ENCODE measurements at regions not wholly inside any gene's neighbourhood (a gene's known extent, or its start where the extent isn't known, plus 50 kb on each side); places are given as distances from the start of the nearest gene placed in this dataset.
"Not testable (repeated sequence)": the region's sequence is repeated elsewhere in the genome, so short reads cannot be mapped to it uniquely, and the experiment has no call there.

GRCh38 chr4:144861471-144861870 lies 215.5 kb downstream of the HHIP start:
- Mint-ChIP-seq H3K4me1 (ENCODE audit: low read depth) (no peaks in the 10 kb centered on the region), H3K36me3 (ENCODE audit: low read depth) (no peaks in the 10 kb centered on the region), H3K4me3 (no peak overlapping the region), H3K27me3 (ENCODE audit: low read depth) (no peaks in the 10 kb centered on the region), H3K27ac (no peak overlapping the region), H3K9me3 (ENCODE audit: insufficient read depth) (peaks cover 14% of the 10 kb centered on the region)
- ATAC-seq: no peak
- ChIA-PET POLR2A (no interaction called here), CTCF (no interaction called here)
- no peak for DNase-seq

GRCh38 chr4:144862210-144862609 lies 216.3 kb downstream of the HHIP start:
- H3K4me1 Mint-ChIP-seq (ENCODE audit: low read depth): no peaks in the 10 kb centered on the region
- H3K27ac Mint-ChIP-seq: no peak overlapping the region
- ChIA-PET CTCF (no interaction called here), POLR2A (no interaction called here)
- H3K27me3 Mint-ChIP-seq (ENCODE audit: low read depth): no peaks in the 10 kb centered on the region
- peaks cover 17% of the 10 kb centered on the region for H3K9me3 Mint-ChIP-seq (ENCODE audit: insufficient read depth)
- DNase-seq (no peak), ATAC-seq (no peak)
- H3K4me3 Mint-ChIP-seq: no peak overlapping the region
- no peaks in the 10 kb centered on the region for H3K36me3 Mint-ChIP-seq (ENCODE audit: low read depth)

GRCh38 chr4:144864891-144865290 lies 218.9 kb downstream of the HHIP start:
- ATAC-seq; CTCF ChIA-PET; H3K27me3 Mint-ChIP-seq (ENCODE audit: low read depth); H3K36me3 Mint-ChIP-seq (ENCODE audit: low read depth); H3K4me3 Mint-ChIP-seq; DNase-seq; POLR2A ChIA-PET; H3K4me1 Mint-ChIP-seq (ENCODE audit: low read depth); H3K27ac Mint-ChIP-seq: not testable (repeated sequence)
- peaks cover 12% of the 10 kb centered on the region for H3K9me3 Mint-ChIP-seq (ENCODE audit: insufficient read depth)

GRCh38 chr4:144868309-144868708 lies 222.4 kb downstream of the HHIP start:
- Mint-ChIP-seq H3K27me3 (ENCODE audit: low read depth) (no peaks in the 10 kb centered on the region), H3K4me3 (no peak overlapping the region), H3K27ac (no peak overlapping the region), H3K4me1 (ENCODE audit: low read depth) (no peaks in the 10 kb centered on the region), H3K36me3 (ENCODE audit: low read depth) (no peaks in the 10 kb centered on the region), H3K9me3 (ENCODE audit: insufficient read depth) (peaks cover 5% of the 10 kb centered on the region)
- CTCF ChIA-PET: no interaction called here
- ATAC-seq (no peak), DNase-seq (no peak)
- POLR2A ChIA-PET: no interaction called here

- no peak for DNase-seq
- Mint-ChIP-seq H3K4me1 (ENCODE audit: low read depth) (no peaks in the 10 kb centered on the region), H3K36me3 (ENCODE audit: low read depth) (no peaks in the 10 kb centered on the region), H3K4me3 (no peak overlapping the region), H3K27ac (no peak overlapping the region), H3K9me3 (ENCODE audit: insufficient read depth) (no peaks in the 10 kb centered on the region), H3K27me3 (ENCODE audit: low read depth) (no peaks in the 10 kb centered on the region)
- ATAC-seq: no peak
- CTCF ChIA-PET: no interaction called here
- POLR2A ChIA-PET: no interaction called here
These were observed 225.3 kb downstream of the ANAPC10 start for GRCh38 chr4:144872508-144873225.

- H3K27ac Mint-ChIP-seq: no peak overlapping the region
- H3K4me3 Mint-ChIP-seq: no peak overlapping the region
- H3K27me3 Mint-ChIP-seq (ENCODE audit: low read depth): no peaks in the 10 kb centered on the region
- no peaks in the 10 kb centered on the region for H3K36me3 Mint-ChIP-seq (ENCODE audit: low read depth)
- H3K4me1 Mint-ChIP-seq (ENCODE audit: low read depth): no peaks in the 10 kb centered on the region
- CTCF ChIA-PET: no interaction called here
- ATAC-seq: no peak
- no peaks in the 10 kb centered on the region for H3K9me3 Mint-ChIP-seq (ENCODE audit: insufficient read depth)
- no peak for DNase-seq
- POLR2A ChIA-PET: no interaction called here
These were observed 224.6 kb downstream of the ANAPC10 start for GRCh38 chr4:144873226-144873990.

GRCh38 chr4:144894573-144894972 lies 203.4 kb downstream of the ANAPC10 start:
- no peak overlapping the region for H3K27ac Mint-ChIP-seq
- CTCF ChIA-PET: no interaction called here
- DNase-seq: no peak
- ATAC-seq: no peak
- no peaks in the 10 kb centered on the region for H3K36me3 Mint-ChIP-seq (ENCODE audit: low read depth)
- POLR2A ChIA-PET: no interaction called here
- H3K27me3 Mint-ChIP-seq (ENCODE audit: low read depth): peaks cover 4% of the 10 kb centered on the region
- H3K9me3 Mint-ChIP-seq (ENCODE audit: insufficient read depth): peaks cover 5% of the 10 kb centered on the region
- H3K4me3 Mint-ChIP-seq: no peak overlapping the region
- H3K4me1 Mint-ChIP-seq (ENCODE audit: low read depth): no peaks in the 10 kb centered on the region

GRCh38 chr4:144899393-144899792 lies 198.6 kb downstream of the ANAPC10 start:
- ATAC-seq: no peak
- no peaks in the 10 kb centered on the region for H3K27me3 Mint-ChIP-seq (ENCODE audit: low read depth)
- no peak overlapping the region for H3K4me3 Mint-ChIP-seq
- no peaks in the 10 kb centered on the region for H3K36me3 Mint-ChIP-seq (ENCODE audit: low read depth)
- H3K4me1 Mint-ChIP-seq (ENCODE audit: low read depth): no peaks in the 10 kb centered on the region
- no peak for DNase-seq
- ChIA-PET CTCF (no interaction called here), POLR2A (interaction anchor here (0.6 kb wide), 1 partner anchor 120 kb away, joined by 3 read pairs; no protein-coding TSS in a partner anchor)
- H3K9me3 Mint-ChIP-seq (ENCODE audit: insufficient read depth): peaks cover 5% of the 10 kb centered on the region
- H3K27ac Mint-ChIP-seq: no peak overlapping the region

GRCh38 chr4:144901141-144901540 lies 196.9 kb downstream of the ANAPC10 start:
- ATAC-seq: no peak
- CTCF ChIA-PET: no interaction called here
- POLR2A ChIA-PET: no interaction called here
- no peaks in the 10 kb centered on the region for H3K9me3 Mint-ChIP-seq (ENCODE audit: insufficient read depth)
- no peaks in the 10 kb centered on the region for H3K27me3 Mint-ChIP-seq (ENCODE audit: low read depth)
- H3K4me3 Mint-ChIP-seq: no peak overlapping the region
- no peaks in the 10 kb centered on the region for H3K4me1 Mint-ChIP-seq (ENCODE audit: low read depth)
- H3K36me3 Mint-ChIP-seq (ENCODE audit: low read depth): no peaks in the 10 kb centered on the region
- no peak overlapping the region for H3K27ac Mint-ChIP-seq
- DNase-seq: no peak

- ChIA-PET POLR2A (no interaction called here), CTCF (no interaction called here)
- peaks cover 2% of the 10 kb centered on the region for H3K27me3 Mint-ChIP-seq (ENCODE audit: low read depth)
- H3K27ac Mint-ChIP-seq: no peak overlapping the region
- H3K4me3 Mint-ChIP-seq: no peak overlapping the region
- no peaks in the 10 kb centered on the region for H3K36me3 Mint-ChIP-seq (ENCODE audit: low read depth)
- H3K9me3 Mint-ChIP-seq (ENCODE audit: insufficient read depth): no peaks in the 10 kb centered on the region
- no peak for DNase-seq
- no peaks in the 10 kb centered on the region for H3K4me1 Mint-ChIP-seq (ENCODE audit: low read depth)
- ATAC-seq: no peak
These were observed 195.4 kb downstream of the ANAPC10 start for GRCh38 chr4:144902614-144903013.

GRCh38 chr4:144903953-144904711 lies 193.9 kb downstream of the ANAPC10 start:
- Mint-ChIP-seq H3K27me3 (ENCODE audit: low read depth) (peaks cover 2% of the 10 kb centered on the region), H3K36me3 (ENCODE audit: low read depth) (no peaks in the 10 kb centered on the region), H3K4me1 (ENCODE audit: low read depth) (no peaks in the 10 kb centered on the region), H3K4me3 (no peak overlapping the region), H3K9me3 (ENCODE audit: insufficient read depth) (no peaks in the 10 kb centered on the region), H3K27ac (no peak overlapping the region)
- ATAC-seq: no peak
- CTCF ChIA-PET: interaction anchor here (1.0 kb wide), 1 partner anchor 157 kb away, joined by 4 read pairs; no protein-coding TSS in a partner anchor
- POLR2A ChIA-PET: no interaction called here
- no peak for DNase-seq

GRCh38 chr4:144905286-144905685 lies 192.7 kb downstream of the ANAPC10 start:
- H3K27me3 Mint-ChIP-seq (ENCODE audit: low read depth): peaks cover 2% of the 10 kb centered on the region
- H3K4me3 Mint-ChIP-seq: no peak overlapping the region
- H3K27ac Mint-ChIP-seq: no peak overlapping the region
- CTCF ChIA-PET: no interaction called here
- H3K36me3 Mint-ChIP-seq (ENCODE audit: low read depth): no peaks in the 10 kb centered on the region
- no peak for DNase-seq
- no peaks in the 10 kb centered on the region for H3K4me1 Mint-ChIP-seq (ENCODE audit: low read depth)
- no peaks in the 10 kb centered on the region for H3K9me3 Mint-ChIP-seq (ENCODE audit: insufficient read depth)
- ATAC-seq: no peak
- POLR2A ChIA-PET: no interaction called here
